ENCODE measurements at regions not wholly inside any gene's neighbourhood (a gene's known extent, or its start where the extent isn't known, plus 50 kb on each side); places are given as distances from the start of the nearest gene placed in this dataset.

DNA sequence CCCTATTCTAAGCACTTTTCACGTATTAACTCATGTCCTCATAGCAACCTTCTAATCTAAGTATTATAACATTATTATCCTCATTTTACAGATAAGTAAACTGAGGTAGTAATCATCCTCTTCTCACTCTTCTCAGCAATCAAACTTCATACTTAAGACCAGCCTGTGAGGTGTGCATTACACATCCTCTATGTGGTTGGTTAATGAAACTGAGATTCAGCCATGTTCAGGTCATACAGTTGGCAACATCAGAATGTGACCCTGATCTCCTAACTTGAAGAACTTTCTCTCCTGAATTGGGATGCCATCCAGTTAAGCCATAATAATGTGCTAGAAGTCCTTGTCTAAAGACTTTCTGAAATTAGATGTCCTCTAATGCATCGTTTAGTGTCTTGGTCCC is 275.1 kb upstream of the ANKRD55 start:
- whole genome bisulfite sequencing (ENCODE audit: insufficient coverage, low coverage, low lambda C conversion rate, missing lambda C conversion rate), result 80% methylated on average over 2 of the region's 2 CpGs
- TF ChIP-seq, protein P1, sequence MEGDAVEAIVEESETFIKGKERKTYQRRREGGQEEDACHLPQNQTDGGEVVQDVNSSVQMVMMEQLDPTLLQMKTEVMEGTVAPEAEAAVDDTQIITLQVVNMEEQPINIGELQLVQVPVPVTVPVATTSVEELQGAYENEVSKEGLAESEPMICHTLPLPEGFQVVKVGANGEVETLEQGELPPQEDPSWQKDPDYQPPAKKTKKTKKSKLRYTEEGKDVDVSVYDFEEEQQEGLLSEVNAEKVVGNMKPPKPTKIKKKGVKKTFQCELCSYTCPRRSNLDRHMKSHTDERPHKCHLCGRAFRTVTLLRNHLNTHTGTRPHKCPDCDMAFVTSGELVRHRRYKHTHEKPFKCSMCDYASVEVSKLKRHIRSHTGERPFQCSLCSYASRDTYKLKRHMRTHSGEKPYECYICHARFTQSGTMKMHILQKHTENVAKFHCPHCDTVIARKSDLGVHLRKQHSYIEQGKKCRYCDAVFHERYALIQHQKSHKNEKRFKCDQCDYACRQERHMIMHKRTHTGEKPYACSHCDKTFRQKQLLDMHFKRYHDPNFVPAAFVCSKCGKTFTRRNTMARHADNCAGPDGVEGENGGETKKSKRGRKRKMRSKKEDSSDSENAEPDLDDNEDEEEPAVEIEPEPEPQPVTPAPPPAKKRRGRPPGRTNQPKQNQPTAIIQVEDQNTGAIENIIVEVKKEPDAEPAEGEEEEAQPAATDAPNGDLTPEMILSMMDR (IDR thresholded peaks at IDR 0.05), result no peak
- TF ChIP-seq POLR2A (IDR thresholded peaks at IDR 0.05), result no peak
- H3K4me3 ChIP-seq, result no peak overlapping the region

DNA sequence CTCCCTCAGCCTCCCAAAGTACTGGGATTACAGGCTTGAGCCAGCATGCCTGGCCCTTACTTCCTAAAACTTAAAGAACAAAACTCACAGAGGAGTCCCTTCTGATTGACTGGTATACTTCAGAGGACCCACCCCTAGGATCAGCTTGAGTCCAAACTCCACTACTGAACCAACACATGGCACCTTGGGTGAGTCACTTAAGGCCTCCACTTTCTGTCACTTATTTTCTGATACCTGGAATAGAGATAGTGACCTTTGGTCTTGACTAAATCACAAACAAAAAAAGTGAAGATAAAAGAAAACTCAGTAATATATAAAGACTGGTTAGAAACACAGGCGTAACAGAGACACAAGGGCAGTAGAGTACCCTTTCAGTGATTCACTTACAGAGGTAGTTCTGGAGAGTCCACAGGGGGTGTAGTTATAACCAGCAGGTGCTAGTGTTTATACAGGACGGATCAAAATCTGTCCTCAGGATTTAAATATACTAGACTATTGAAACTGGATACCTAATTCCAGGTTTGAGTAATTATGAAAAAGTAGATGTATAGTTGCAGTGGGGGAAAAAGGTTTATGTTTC is 274.3 kb upstream of the ANKRD55 start:
- H3K27ac ChIP-seq, result no peak overlapping the region
- intact Hi-C loops (cut with DNase I), result no loop called here
- H3K4me3 ChIP-seq, result no peak overlapping the region
- H3K9me3 ChIP-seq, result no peaks in the 10 kb centered on the region
- no peaks in the 10 kb centered on the region for H3K36me3 ChIP-seq
- no peaks in the 10 kb centered on the region for H3K4me1 ChIP-seq
- ATAC-seq (peak in 2 of 4 donors; percentile 52 to 85), DNase-seq (no peak)
- 36% methylated on average over 2 of the region's 2 CpGs for WGBS (ENCODE audit: insufficient coverage, low coverage, low lambda C conversion rate, missing lambda C conversion rate)
- H3K27me3 ChIP-seq, result no peaks in the 10 kb centered on the region
- TF ChIP-seq, protein P1 (IDR thresholded peaks at IDR 0.05), result no peak
- no peak for TF ChIP-seq POLR2A (IDR thresholded peaks at IDR 0.05)

More for the DNA sequence above, 275.1 kb upstream of the ANKRD55 start:
- no peaks in the 10 kb centered on the region for H3K36me3 ChIP-seq
- H3K4me1 ChIP-seq, result no peaks in the 10 kb centered on the region
- intact Hi-C loops (cut with DNase I), result no loop called here
- ATAC-seq, result no peak
- DNase-seq, result no peak
- no peaks in the 10 kb centered on the region for H3K27me3 ChIP-seq
- no peak overlapping the region for H3K27ac ChIP-seq
- H3K9me3 ChIP-seq, result no peaks in the 10 kb centered on the region

DNA sequence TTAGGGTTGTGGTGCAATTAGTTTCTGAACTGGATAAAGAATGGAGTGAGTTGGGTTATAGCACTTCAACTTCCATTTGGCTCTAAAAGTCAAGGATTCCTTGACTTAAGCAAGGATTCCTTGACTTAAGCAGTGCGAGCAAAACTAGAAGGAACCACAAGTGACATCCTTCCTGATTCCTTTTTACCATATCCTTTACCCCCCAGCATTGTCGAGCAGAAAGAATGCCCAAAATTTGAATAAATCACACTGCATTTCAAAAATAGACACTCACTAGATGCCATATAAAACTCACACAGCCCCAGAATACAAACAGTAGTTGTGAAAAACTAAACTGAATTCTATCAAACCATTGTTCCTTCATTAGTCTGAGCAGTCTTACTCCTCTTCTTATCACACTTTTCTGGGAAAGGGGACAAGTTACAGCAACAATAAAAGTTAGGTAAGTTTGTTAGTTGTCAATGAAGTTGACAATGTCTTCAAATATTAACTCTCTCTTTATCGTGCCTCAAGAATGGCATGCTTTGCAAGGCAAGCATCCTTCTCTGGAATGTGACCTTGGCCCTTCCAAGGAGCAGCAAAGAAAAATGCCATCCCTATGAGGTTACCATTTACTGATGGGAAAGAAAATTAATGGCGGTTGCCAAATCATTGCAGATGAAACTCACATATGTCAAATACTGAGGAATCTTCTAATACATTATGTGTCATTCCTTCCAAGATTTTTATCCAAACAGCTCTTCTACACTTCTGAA is 273.3 kb upstream of the ANKRD55 start:
- no peaks in the 10 kb centered on the region for H3K4me1 ChIP-seq
- H3K27ac ChIP-seq, result no peak overlapping the region
- no peak overlapping the region for H3K4me3 ChIP-seq
- intact Hi-C loops (cut with DNase I), result no loop called here
- ATAC-seq (no peak), DNase-seq (no peak)
- WGBS (ENCODE audit: insufficient coverage, low coverage, low lambda C conversion rate, missing lambda C conversion rate), result 75% methylated on average over 4 of the region's 4 CpGs
- H3K27me3 ChIP-seq, result no peaks in the 10 kb centered on the region
- H3K9me3 ChIP-seq, result no peaks in the 10 kb centered on the region
- H3K36me3 ChIP-seq, result no peaks in the 10 kb centered on the region
- no peak for TF ChIP-seq POLR2A (IDR thresholded peaks at IDR 0.05)
- TF ChIP-seq, protein P1 (IDR thresholded peaks at IDR 0.05), result no peak

DNA sequence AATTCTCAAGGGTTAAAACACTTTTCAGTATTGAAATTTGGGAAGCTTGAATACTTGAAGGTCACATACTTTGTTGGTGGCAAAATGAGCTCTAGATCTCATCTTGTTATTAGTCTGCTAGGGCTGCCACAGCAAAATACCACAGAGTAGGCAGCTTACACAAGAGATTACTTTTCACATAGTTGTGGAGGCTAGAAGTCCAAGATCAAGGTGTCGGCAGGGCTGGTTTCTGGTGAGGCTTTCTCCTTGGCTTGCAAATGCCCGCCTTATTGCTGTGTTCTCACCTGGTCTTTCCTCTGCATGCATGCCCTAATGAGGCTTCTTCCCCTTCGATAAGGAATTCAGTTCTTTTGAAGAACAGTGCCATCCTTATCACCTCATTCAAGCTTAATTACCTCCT is 270.8 kb upstream of the ANKRD55 start:
- Histone ChIP-seq H3K27ac (no peak overlapping the region), H3K27me3 (no peaks in the 10 kb centered on the region), H3K9me3 (no peaks in the 10 kb centered on the region), H3K36me3 (no peaks in the 10 kb centered on the region), H3K4me1 (no peaks in the 10 kb centered on the region), H3K4me3 (no peak overlapping the region)
- WGBS (ENCODE audit: insufficient coverage, low coverage, low lambda C conversion rate, missing lambda C conversion rate), result 85% methylated on average over 3 of the region's 3 CpGs
- no peak for ATAC-seq
- intact Hi-C loops (cut with DNase I), result no loop called here
- DNase-seq, result no peak
- TF ChIP-seq POLR2A (IDR thresholded peaks at IDR 0.05), result no peak
- TF ChIP-seq, protein P1 (IDR thresholded peaks at IDR 0.05), result no peak

Measured in right lobe of liver (tissue), 6 donors.